ENCODE measurements at regions not wholly inside any gene's neighbourhood (a gene's known extent, or its start where the extent isn't known, plus 50 kb on each side); places are given as distances from the start of the nearest gene placed in this dataset.

DNA sequence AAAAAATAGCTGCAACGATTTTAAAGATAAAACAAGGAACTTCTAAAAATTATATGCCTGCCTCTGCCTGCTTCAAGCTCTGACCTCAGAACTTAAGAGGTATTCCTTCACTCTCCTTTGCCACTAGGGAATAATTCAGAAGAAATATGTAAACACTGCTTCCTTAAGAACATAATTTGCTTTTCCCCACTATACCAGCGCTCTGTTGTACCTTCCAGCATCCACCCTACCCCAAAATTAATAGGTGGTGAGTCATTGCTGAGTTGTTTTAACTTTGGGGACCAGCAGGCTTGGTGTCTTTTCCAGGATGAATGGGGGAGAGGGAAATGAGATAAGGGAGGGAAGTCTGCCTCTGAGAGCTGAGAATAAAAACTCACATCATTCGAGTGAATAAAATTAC, 107.7 kb upstream of the ATXN1 start:
- H3K9me3 ChIP-seq (ENCODE audit: control insufficient read depth in 2 of 2, low read length in 2 of 2), result no peaks in the 10 kb centered on the region
- Mint-ChIP-seq H3K4me1 (peaks cover 0 to 5% (median 0%) of the 10 kb centered on the region in 4 donors), H3K36me3 (no peaks in the 10 kb centered on the region), H3K27ac (no peak overlapping the region), H3K4me3 (no peak overlapping the region), H3K27me3 (peaks cover 46% of the 10 kb centered on the region), H3K9me3 (peaks cover 0 to 2% (median 0%) of the 10 kb centered on the region in 7 donors)
- no peaks in the 10 kb centered on the region for H3K4me1 ChIP-seq (ENCODE audit: control insufficient read depth, insufficient read depth, low read length, poor library complexity, severe bottlenecking)
- no peak overlapping the region for H3K27ac ChIP-seq (ENCODE audit: insufficient read depth, low read length, poor library complexity, severe bottlenecking)
- no peak overlapping the region for H3K4me3 ChIP-seq (ENCODE audit: low read depth, low read length)
- ATAC-seq (ENCODE audit: low read depth in 2 of 2), result no peak
- H3K27me3 ChIP-seq (ENCODE audit: control insufficient read depth, insufficient read depth, low read length), result peaks cover 12% of the 10 kb centered on the region
- DNase-seq, result no peak
- H3K36me3 ChIP-seq (ENCODE audit: control insufficient read depth, insufficient read depth, low read length), result no peaks in the 10 kb centered on the region

DNA sequence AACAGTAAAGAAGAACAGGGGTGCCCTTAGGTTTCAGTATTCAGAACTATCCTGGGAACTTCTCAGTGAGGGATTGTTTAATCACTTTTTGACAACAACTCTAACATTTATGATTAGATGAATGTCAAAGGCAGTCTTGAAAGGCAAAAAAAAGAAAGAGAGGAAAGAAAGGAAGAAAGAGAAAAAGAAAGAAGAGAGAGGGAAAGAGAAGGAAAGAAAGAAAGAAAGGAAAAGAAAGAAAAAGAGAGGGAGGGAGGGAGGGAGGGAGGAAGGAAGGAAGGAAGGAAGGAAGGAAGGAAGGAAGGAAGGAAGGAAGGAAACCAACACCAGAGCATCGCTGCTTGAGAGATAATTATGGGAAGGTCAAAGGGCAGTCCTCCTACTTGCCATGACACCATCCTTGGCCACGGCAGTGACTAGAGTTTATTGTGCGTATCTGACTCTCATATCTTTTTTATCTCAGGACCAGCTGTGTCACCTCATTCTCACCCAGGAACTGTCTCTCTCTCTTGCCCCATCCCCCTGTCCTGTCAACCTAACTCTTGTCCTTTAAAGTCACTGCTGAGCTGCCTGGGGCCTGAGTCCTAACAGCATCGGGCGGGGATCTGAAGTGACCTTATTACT, 96.8 kb upstream of the ATXN1 start:
- H3K27me3 ChIP-seq (ENCODE audit: control insufficient read depth, insufficient read depth, low read length), result no peaks in the 10 kb centered on the region
- Mint-ChIP-seq H3K36me3 (no peaks in the 10 kb centered on the region), H3K27ac (no peak overlapping the region), H3K4me1 (peaks cover 0 to 5% (median 1%) of the 10 kb centered on the region in 4 donors), H3K4me3 (no peak overlapping the region), H3K27me3 (peaks cover 10% of the 10 kb centered on the region), H3K9me3 (peaks cover 0 to 4% (median 0%) of the 10 kb centered on the region in 7 donors)
- no peak overlapping the region for H3K4me3 ChIP-seq (ENCODE audit: low read depth, low read length)
- no peak overlapping the region for H3K27ac ChIP-seq (ENCODE audit: insufficient read depth, low read length, poor library complexity, severe bottlenecking)
- no peaks in the 10 kb centered on the region for H3K4me1 ChIP-seq (ENCODE audit: control insufficient read depth, insufficient read depth, low read length, poor library complexity, severe bottlenecking)
- ATAC-seq (ENCODE audit: low read depth in 2 of 2) (no peak), DNase-seq (no peak)
- H3K9me3 ChIP-seq (ENCODE audit: control insufficient read depth in 2 of 2, low read length in 2 of 2), result no peaks in the 10 kb centered on the region
- no peaks in the 10 kb centered on the region for H3K36me3 ChIP-seq (ENCODE audit: control insufficient read depth, insufficient read depth, low read length)

DNA sequence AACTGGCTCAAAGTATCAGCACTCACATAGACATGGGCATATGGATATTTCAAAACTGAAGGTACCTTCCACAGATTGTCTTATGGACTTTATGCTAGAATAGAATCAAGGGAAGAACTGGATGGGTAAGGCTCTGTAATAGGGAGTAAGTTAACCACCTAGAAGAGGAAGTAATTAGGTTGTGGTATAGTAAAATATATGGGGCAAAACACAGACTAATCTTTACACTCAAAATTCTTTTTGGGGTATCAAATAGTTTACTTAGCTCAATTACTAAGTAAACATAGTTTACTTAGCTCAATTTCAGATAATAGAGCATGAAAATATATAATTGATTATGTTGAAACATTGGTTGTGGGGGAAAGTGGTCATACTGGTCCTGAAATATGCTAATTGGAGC, 94.2 kb upstream of the ATXN1 start:
- Histone ChIP-seq H3K36me3 (ENCODE audit: control insufficient read depth, insufficient read depth, low read length) (no peaks in the 10 kb centered on the region), H3K27ac (ENCODE audit: insufficient read depth, low read length, poor library complexity, severe bottlenecking) (no peak overlapping the region), H3K4me3 (ENCODE audit: low read depth, low read length) (no peak overlapping the region), H3K4me1 (ENCODE audit: control insufficient read depth, insufficient read depth, low read length, poor library complexity, severe bottlenecking) (no peaks in the 10 kb centered on the region), H3K27me3 (ENCODE audit: control insufficient read depth, insufficient read depth, low read length) (no peaks in the 10 kb centered on the region), H3K9me3 (ENCODE audit: control insufficient read depth in 2 of 2, low read length in 2 of 2) (no peaks in the 10 kb centered on the region)
- H3K4me3 Mint-ChIP-seq, result no peak overlapping the region
- ATAC-seq (ENCODE audit: low read depth in 2 of 2), result no peak
- peaks cover 10% of the 10 kb centered on the region for H3K27me3 Mint-ChIP-seq
- H3K4me1 Mint-ChIP-seq, result peaks cover 0 to 11% (median 1%) of the 10 kb centered on the region in 4 donors
- H3K9me3 Mint-ChIP-seq, result peaks cover 0 to 4% (median 0%) of the 10 kb centered on the region in 7 donors
- no peak for DNase-seq
- no peaks in the 10 kb centered on the region for H3K36me3 Mint-ChIP-seq
- no peak overlapping the region for H3K27ac Mint-ChIP-seq

DNA sequence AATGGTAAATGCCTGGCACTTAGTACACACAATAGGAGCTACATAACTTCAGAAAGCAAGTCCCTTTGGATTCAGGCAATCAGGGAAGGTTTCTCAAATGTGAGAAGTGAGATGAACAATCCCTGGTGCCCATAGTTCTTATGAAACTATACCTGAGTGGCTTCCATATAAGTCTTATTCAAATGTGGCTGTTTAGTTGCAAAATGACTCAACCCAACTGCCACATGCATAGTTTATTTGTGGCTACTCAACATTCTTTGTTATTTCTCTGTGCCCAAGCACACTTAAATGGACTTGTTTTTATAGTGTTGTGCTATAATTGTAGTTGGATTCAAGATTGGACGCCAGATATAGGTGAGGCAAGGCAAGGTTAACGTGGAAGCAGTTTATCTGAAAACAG, 93.7 kb upstream of the ATXN1 start:
- H3K36me3 ChIP-seq (ENCODE audit: control insufficient read depth, insufficient read depth, low read length), result no peaks in the 10 kb centered on the region
- Mint-ChIP-seq H3K27me3 (peaks cover 10% of the 10 kb centered on the region), H3K9me3 (peaks cover 0 to 4% (median 0%) of the 10 kb centered on the region in 7 donors), H3K4me1 (peaks cover 0 to 11% (median 3%) of the 10 kb centered on the region in 4 donors), H3K4me3 (no peak overlapping the region), H3K36me3 (no peaks in the 10 kb centered on the region), H3K27ac (no peak overlapping the region)
- H3K4me1 ChIP-seq (ENCODE audit: control insufficient read depth, insufficient read depth, low read length, poor library complexity, severe bottlenecking), result no peaks in the 10 kb centered on the region
- H3K27ac ChIP-seq (ENCODE audit: insufficient read depth, low read length, poor library complexity, severe bottlenecking), result no peak overlapping the region
- H3K9me3 ChIP-seq (ENCODE audit: control insufficient read depth in 2 of 2, low read length in 2 of 2), result no peaks in the 10 kb centered on the region
- ATAC-seq (ENCODE audit: low read depth in 2 of 2) (no peak), DNase-seq (peak in 1 of 3 donors; percentile 27)
- no peak overlapping the region for H3K4me3 ChIP-seq (ENCODE audit: low read depth, low read length)
- H3K27me3 ChIP-seq (ENCODE audit: control insufficient read depth, insufficient read depth, low read length), result no peaks in the 10 kb centered on the region

DNA sequence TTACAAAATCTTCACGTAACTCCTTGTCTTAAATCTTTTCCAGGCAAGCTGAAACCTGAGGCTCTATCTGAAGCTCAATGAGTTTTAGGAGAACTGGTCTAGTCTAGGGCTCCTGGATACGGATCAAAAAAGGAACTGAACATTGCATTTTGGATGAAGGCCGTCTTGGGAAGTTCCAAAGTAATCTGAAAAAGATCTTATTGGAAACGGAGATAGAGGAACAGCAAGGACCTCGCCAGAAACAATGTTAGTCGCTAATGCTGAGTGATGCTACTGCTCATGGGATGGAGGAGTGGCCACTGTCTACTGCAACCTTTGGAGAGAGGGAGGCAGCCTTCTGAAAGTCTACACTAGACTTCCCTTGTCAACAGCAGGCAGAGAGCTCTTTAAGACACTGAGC, 91.4 kb upstream of the ATXN1 start:
- Mint-ChIP-seq H3K36me3 (no peaks in the 10 kb centered on the region), H3K4me1 (peaks cover 10 to 25% (median 18%) of the 10 kb centered on the region in 4 donors), H3K9me3 (peaks cover 0 to 1% (median 0%) of the 10 kb centered on the region in 7 donors), H3K27me3 (peaks cover under 1% of the 10 kb centered on the region), H3K27ac (no peak overlapping the region), H3K4me3 (no peak overlapping the region)
- ATAC-seq (ENCODE audit: low read depth in 2 of 2) (no peak), DNase-seq (no peak)
- Histone ChIP-seq H3K4me3 (ENCODE audit: low read depth, low read length) (no peak overlapping the region), H3K9me3 (ENCODE audit: control insufficient read depth in 2 of 2, low read length in 2 of 2) (no peaks in the 10 kb centered on the region), H3K36me3 (ENCODE audit: control insufficient read depth, insufficient read depth, low read length) (no peaks in the 10 kb centered on the region), H3K27me3 (ENCODE audit: control insufficient read depth, insufficient read depth, low read length) (no peaks in the 10 kb centered on the region), H3K4me1 (ENCODE audit: control insufficient read depth, insufficient read depth, low read length, poor library complexity, severe bottlenecking) (peaks cover 9% of the 10 kb centered on the region), H3K27ac (ENCODE audit: insufficient read depth, low read length, poor library complexity, severe bottlenecking) (no peak overlapping the region)

DNA sequence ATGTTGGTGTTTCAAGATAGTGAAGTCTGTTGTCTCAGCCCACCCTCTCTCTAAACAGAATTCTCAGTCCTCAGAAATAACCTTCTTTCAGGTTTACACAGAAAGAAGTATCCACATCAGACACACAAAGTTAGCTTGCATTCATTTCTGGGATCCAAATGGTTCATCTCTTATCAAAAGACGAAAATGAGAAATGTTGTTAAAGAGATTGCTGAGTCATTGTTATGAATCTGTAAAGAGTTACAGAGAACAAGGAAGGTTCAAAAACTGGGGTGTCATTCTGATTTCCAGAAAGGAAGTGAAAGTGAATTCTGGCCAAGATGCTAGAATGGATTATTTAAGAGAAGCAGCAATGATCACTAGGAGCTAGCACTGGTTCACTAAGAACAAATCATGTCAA, 90.5 kb upstream of the ATXN1 start:
- peak in 1 of 3 donors; percentile 35 for DNase-seq
- no peak overlapping the region for H3K27ac ChIP-seq (ENCODE audit: insufficient read depth, low read length, poor library complexity, severe bottlenecking)

DNA sequence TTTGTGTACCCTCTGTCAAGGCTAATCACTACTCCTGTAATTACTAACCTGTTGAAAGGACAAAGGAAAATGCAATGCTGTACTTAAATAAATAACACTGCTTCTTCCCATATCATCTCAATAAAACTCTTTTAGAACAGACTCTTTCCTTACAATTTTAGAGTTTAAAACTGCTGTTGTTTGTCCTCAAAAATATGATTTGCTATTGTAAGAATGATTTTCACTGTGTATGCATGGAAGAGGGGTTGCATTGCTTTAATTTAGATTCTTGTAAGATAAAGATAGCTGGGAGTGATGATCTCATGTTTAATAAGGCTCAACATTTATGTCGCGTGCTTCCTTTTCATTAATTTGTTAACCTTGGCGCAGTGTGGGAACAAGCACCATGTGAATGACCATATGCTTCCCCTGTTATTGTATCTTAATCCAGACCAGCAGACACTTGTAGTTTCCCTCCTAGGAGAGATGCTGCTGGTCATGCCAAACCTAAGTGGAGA, 89.8 kb upstream of the ATXN1 start:
- Mint-ChIP-seq H3K27me3 (no peaks in the 10 kb centered on the region), H3K4me1 (peaks cover 10 to 25% (median 18%) of the 10 kb centered on the region in 4 donors), H3K27ac (no peak overlapping the region), H3K4me3 (no peak overlapping the region), H3K36me3 (no peaks in the 10 kb centered on the region), H3K9me3 (peaks cover 0 to 1% (median 0%) of the 10 kb centered on the region in 7 donors)
- H3K4me3 ChIP-seq (ENCODE audit: low read depth, low read length), result no peak overlapping the region
- H3K27me3 ChIP-seq (ENCODE audit: control insufficient read depth, insufficient read depth, low read length), result no peaks in the 10 kb centered on the region
- H3K36me3 ChIP-seq (ENCODE audit: control insufficient read depth, insufficient read depth, low read length), result no peaks in the 10 kb centered on the region
- DNase-seq (no peak), ATAC-seq (ENCODE audit: low read depth in 2 of 2) (no peak)
- H3K27ac ChIP-seq (ENCODE audit: insufficient read depth, low read length, poor library complexity, severe bottlenecking), result no peak overlapping the region
- peaks cover 9% of the 10 kb centered on the region for H3K4me1 ChIP-seq (ENCODE audit: control insufficient read depth, insufficient read depth, low read length, poor library complexity, severe bottlenecking)
- H3K9me3 ChIP-seq (ENCODE audit: control insufficient read depth in 2 of 2, low read length in 2 of 2), result no peaks in the 10 kb centered on the region

More for the DNA sequence above, 90.5 kb upstream of the ATXN1 start:
- peaks cover 10 to 25% (median 18%) of the 10 kb centered on the region in 4 donors for H3K4me1 Mint-ChIP-seq
- Histone ChIP-seq H3K27me3 (ENCODE audit: control insufficient read depth, insufficient read depth, low read length) (no peaks in the 10 kb centered on the region), H3K36me3 (ENCODE audit: control insufficient read depth, insufficient read depth, low read length) (no peaks in the 10 kb centered on the region), H3K4me1 (ENCODE audit: control insufficient read depth, insufficient read depth, low read length, poor library complexity, severe bottlenecking) (peaks cover 9% of the 10 kb centered on the region), H3K4me3 (ENCODE audit: low read depth, low read length) (no peak overlapping the region), H3K9me3 (ENCODE audit: control insufficient read depth in 2 of 2, low read length in 2 of 2) (no peaks in the 10 kb centered on the region)
- no peak for ATAC-seq (ENCODE audit: low read depth in 2 of 2)
- peaks cover 0 to 1% (median 0%) of the 10 kb centered on the region in 7 donors for H3K9me3 Mint-ChIP-seq
- no peaks in the 10 kb centered on the region for H3K36me3 Mint-ChIP-seq
- no peaks in the 10 kb centered on the region for H3K27me3 Mint-ChIP-seq
- no peak overlapping the region for H3K4me3 Mint-ChIP-seq
- H3K27ac Mint-ChIP-seq, result no peak overlapping the region

DNA sequence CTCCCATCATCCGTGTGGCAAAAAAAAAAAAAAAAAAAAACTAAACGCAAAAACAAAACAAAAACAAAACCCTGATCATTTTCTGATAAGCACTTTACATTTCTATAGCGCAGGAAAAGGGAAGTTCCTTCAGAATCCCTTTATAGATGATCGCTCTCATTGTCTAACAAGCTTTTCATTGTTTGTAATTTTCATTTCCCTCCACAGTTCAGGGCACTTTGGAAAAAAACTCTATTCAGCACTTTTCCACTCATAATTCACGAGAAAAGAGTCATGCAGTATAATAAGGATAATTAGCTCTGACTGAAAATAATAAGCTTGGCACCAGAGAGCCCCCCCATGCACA, 89.4 kb upstream of the ATXN1 start:
- Mint-ChIP-seq H3K27ac (no peak overlapping the region), H3K36me3 (no peaks in the 10 kb centered on the region), H3K27me3 (no peaks in the 10 kb centered on the region), H3K4me1 (peaks cover 10 to 25% (median 18%) of the 10 kb centered on the region in 4 donors), H3K4me3 (no peak overlapping the region), H3K9me3 (peaks cover 0 to 1% (median 0%) of the 10 kb centered on the region in 7 donors)
- DNase-seq (no peak), ATAC-seq (ENCODE audit: low read depth in 2 of 2) (no peak)
- Histone ChIP-seq H3K9me3 (ENCODE audit: control insufficient read depth in 2 of 2, low read length in 2 of 2) (no peaks in the 10 kb centered on the region), H3K27ac (ENCODE audit: insufficient read depth, low read length, poor library complexity, severe bottlenecking) (no peak overlapping the region), H3K27me3 (ENCODE audit: control insufficient read depth, insufficient read depth, low read length) (no peaks in the 10 kb centered on the region), H3K4me3 (ENCODE audit: low read depth, low read length) (no peak overlapping the region), H3K4me1 (ENCODE audit: control insufficient read depth, insufficient read depth, low read length, poor library complexity, severe bottlenecking) (peaks cover 9% of the 10 kb centered on the region), H3K36me3 (ENCODE audit: control insufficient read depth, insufficient read depth, low read length) (no peaks in the 10 kb centered on the region)
